T47D (cell line): ENCODE measurements at regions not wholly inside any gene's neighbourhood (a gene's known extent, or its start where the extent isn't known, plus 50 kb on each side); places are given as distances from the start of the nearest gene placed in this dataset.

Source experiments
- DNase-seq, 2 experiments: peaks; one replicate each; pipeline versions ENCODE4 v3.0.0 to v3.0.0-alpha.2; 2011 to 2012; ENCODE audit warnings: low read depth in 1 of 2, low spot score in 1 of 2
- JUND ChIP-seq: IDR thresholded peaks from 2 replicates; pipeline ENCODE4 v1.6.1; 2012; ENCODE audit warnings: low read depth
- in situ Hi-C: cut with HindIII; loops from 2 replicates; pipeline ENCODE4 v1.10.0; 2016; ENCODE audit warnings: low sequenced_read_pairs, low pct_unique_long_range_greater_than_20kb

- TF ChIP-seq JUND = no peak
- in situ Hi-C loops = no loop called here
- DNase-seq = no peak
Measured at GRCh38 chr12:69118516-69118915, 120.9 kb upstream of the CPSF6 start.

- no peak for TF ChIP-seq JUND
- DNase-seq = no peak
- in situ Hi-C loops = no loop called here
Measured at GRCh38 chr12:69119770-69120169, 119.6 kb upstream of the CPSF6 start.

DNA sequence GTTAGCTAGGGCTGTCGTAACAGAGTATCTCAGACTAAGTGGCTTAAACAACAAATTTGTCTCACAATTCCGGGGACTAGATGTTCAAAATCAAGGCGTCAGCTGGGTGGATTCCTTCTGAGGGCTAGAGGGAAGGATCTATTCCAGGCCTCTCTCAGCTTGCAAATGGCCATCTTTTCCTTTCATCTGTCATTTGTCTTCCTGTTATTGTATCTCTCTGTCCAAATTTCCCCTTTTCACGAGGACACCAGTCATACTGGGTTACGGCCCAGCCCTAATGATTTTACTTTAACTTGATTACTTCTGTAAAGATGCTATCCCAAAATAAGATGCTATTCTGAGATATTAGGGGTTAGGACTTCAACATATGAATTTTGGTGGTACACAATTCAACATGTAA, 119.0 kb upstream of the CPSF6 start:
- in situ Hi-C loops = no loop called here

GRCh38 chr12:69123311-69123710, 116.1 kb upstream of the CPSF6 start:
- DNase-seq = no peak
- in situ Hi-C loops = no loop called here
- TF ChIP-seq JUND = no peak

More for the DNA sequence above, 119.0 kb upstream of the CPSF6 start:
- no peak for DNase-seq
- TF ChIP-seq JUND = no peak

DNA sequence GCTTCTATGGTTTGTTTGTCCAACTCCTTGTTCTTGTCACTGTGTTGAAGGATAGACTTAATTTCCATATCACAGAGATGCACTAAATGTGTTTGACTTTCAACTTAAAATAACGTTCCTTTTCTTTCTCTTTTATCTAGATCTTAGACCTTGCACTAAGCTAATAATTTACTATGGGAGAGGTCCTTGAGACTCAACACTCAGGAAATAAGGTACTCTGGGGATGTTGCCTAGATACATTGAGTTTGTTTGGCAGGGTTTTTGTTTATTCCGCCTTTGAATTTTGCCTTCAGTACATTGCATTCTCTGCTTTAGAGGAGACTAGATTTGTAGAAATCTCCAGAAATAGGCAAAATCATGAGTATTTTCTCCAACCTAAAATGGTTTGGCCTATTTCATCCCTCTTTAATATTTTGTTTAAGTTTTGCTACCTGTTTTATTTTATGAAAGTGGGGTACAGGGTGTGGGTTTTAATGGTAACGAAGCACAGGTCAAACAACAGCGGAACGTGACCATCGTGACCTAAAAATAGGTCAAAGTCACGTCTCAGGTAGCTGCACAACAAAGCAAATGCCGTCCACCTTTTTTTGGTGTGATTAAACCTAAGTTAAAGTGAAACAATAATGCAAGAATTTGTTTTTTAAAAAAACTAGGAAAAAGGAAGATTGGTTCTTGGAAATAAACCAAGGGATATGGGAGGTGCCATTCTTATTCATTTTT, 115.3 kb upstream of the CPSF6 start:
- no peak for DNase-seq
- no peak for TF ChIP-seq JUND
- in situ Hi-C loops = no loop called here

GRCh38 chr12:69129017-69129416, 110.4 kb upstream of the CPSF6 start:
- TF ChIP-seq JUND = no peak
- no peak for DNase-seq
- in situ Hi-C loops = no loop called here

GRCh38 chr12:69129564-69129963, 109.8 kb upstream of the CPSF6 start:
- in situ Hi-C loops = no loop called here
- no peak for TF ChIP-seq JUND
- DNase-seq = no peak

DNA sequence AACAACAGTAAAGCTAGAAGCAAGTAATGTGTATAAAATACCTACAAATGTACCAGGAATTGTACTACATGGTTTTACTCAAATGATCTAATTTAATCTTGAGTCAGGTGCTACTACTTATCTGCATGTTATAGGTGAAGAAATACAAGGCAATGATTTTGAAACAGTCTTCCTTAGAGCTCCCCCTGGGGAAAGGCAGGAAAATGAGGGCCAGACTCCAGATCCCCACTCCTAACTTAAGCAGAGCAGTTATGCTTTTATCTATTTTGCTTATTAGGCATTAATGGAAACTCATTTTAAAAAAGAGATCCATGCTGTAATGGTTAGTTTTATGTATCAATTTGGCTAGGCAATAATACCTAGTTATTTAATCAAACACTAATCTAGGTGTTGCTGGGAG, 109.3 kb upstream of the CPSF6 start:
- DNase-seq = peak in 1 of 2 experiments; percentile 25
- in situ Hi-C loops = no loop called here
- TF ChIP-seq JUND = no peak

DNA sequence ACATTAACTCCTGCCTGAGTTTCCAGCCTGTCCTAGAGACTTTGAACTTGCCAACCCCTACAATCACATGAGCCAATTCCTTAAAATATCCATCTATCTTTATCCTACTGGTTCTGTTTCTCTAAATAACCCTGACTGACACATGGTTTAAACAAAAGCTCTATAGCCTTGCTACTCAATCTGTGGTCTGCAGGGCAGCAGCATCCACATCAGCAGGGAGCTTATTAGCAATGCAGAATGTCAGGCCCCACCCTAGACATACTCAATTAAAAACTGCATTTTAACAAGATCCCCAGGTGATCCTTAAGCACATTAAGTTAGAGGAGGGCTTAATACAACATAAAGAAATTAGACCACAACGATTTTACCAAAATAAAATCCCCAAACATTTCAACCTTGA, 108.3 kb upstream of the CPSF6 start:
- in situ Hi-C loops = no loop called here
- no peak for TF ChIP-seq JUND
- no peak for DNase-seq

DNA sequence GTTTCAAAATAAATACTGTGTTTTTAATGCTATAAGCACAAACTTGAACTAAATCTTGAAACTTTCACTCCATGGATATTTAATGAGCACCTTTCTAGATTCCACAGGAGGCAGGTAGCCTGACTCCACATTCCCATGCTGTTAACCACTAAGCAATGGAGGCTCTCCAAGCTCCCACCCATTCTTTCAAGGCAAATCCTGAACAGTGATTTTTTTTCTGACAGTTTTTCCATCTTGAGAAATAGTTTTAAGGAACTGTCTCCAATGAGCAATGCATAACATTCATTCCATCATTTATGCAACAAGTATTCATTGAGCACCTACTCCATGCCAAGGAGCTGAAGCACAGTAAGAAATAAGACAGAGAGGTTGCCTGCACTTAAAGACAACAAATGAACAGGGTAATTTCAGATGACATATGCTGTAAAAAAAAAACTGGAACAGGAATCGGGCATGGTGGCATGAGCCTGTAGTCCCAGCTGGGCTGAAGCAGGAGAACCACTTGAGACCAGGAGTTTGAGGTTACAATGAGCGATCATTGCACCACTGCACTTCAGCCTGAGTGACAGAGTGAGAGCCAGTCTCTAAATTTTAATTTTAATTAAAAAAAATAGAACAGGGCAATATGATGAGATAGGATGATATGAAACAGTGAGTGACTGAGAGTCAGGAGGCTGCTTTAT, 102.3 kb upstream of the CPSF6 start:
- in situ Hi-C loops = no loop called here
- no peak for DNase-seq
- no peak for TF ChIP-seq JUND

DNA sequence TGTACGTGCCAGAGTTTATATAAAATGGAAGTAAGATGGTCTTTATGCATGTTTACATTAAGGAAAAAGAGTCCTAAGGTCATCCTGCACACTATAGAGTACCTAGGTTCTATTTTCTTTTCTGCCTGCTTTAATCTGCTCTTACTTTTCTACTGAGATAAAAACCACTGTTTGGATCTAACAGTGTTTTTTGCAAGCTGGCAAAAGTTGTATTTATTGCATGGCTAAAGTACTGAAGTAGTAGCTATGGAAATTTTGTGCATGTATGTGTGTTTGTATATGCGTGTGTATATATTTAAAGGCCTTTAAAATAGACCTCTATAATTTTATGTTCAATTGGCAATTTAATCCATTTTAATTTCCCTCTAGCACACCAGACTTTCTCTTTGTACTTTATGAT, 98.3 kb upstream of the CPSF6 start:
- no peak for TF ChIP-seq JUND
- DNase-seq = no peak
- in situ Hi-C loops = no loop called here

- DNase-seq = no peak
- no peak for TF ChIP-seq JUND
- in situ Hi-C loops = no loop called here
Measured at GRCh38 chr12:69149270-69149669, 90.1 kb upstream of the CPSF6 start.

DNA sequence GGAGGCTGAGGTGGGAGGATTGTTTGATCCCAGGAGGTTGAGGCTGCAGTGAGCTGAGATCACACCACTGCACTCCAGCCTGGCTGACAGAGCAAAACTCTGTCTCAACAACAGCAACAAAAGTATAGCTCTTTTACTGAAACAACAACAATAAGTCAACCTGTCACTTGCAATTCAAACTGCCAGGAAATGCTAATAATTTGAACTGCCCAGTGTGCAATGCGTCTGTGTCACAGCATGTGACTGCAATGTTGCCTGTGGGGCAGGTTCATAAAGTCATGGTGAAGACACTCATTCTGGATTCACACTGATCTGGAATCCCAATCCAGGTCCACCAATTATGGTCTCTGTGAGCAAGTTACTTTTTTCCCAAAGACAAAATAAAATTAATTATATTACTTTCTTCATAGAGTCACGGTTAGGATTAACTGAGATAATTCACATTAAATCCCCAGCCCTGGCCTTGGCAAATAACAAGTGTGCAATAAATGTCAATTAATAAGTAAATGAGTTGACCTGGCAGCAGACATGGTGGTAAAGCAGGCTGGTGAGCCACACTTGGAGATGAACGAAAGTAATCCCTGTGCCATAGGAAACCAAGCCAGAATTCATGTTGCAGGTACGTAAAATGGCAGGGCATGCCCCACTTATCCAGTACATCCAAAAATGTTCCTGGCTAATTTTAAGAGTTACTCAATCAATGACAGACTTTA, 89.1 kb upstream of the CPSF6 start:
- DNase-seq = no peak
- in situ Hi-C loops = no loop called here
- TF ChIP-seq JUND = no peak
